ENCODE measurements at regions not wholly inside any gene's neighbourhood (a gene's known extent, or its start where the extent isn't known, plus 50 kb on each side); places are given as distances from the start of the nearest gene placed in this dataset.

- H2AFZ ChIP-seq (ENCODE audit: low read length), result no peak overlapping the region
- no CpG with 5 or more reads among the region's 3 CpGs for WGBS, 2 donors (ENCODE audit: extremely low coverage in 2 of 2, insufficient read length in 2 of 2, insufficient replicate concordance in 1 of 2)
- H3K27me3 ChIP-seq (ENCODE audit: control insufficient read depth in 3 of 3, insufficient read depth in 3 of 3, low read depth in 1 of 3, low read length in 3 of 3), result no peaks in the 10 kb centered on the region
- H3K4me1 ChIP-seq (ENCODE audit: control insufficient read depth in 2 of 2, insufficient read depth in 1 of 2, low read depth in 1 of 2, low read length in 2 of 2), result no peaks in the 10 kb centered on the region
- no peak overlapping the region for H3K4me2 ChIP-seq (ENCODE audit: insufficient read depth, low read length, poor library complexity, severe bottlenecking)
- no peak overlapping the region for H3K14ac ChIP-seq (ENCODE audit: low read length)
- DNase-seq (ENCODE audit: low spot score), result no peak
- H4K8ac ChIP-seq (ENCODE audit: low read depth, low read length), result no peak overlapping the region
- no peak overlapping the region for H3K18ac ChIP-seq (ENCODE audit: low read length)
- no peaks in the 10 kb centered on the region for H3K36me3 ChIP-seq (replicated peaks in 1 of 2; ENCODE audit: control insufficient read depth in 2 of 2, insufficient read depth in 2 of 2, low read length in 2 of 2)
- no peaks in the 10 kb centered on the region for H3K79me1 ChIP-seq (ENCODE audit: low read depth, low read length)
- H2AK5ac ChIP-seq (ENCODE audit: low read depth, low read length), result no peak overlapping the region
- no peak overlapping the region for H2BK15ac ChIP-seq (ENCODE audit: low read length)
- peaks cover 0 to 2% of the 10 kb centered on the region in 2 donors for H3K9me3 ChIP-seq (replicated peaks in 1 of 2; ENCODE audit: control insufficient read depth in 2 of 2, insufficient read depth in 1 of 2, low read depth in 1 of 2, low read length in 2 of 2)
- H3K4me3 ChIP-seq (ENCODE audit: low read length in 2 of 2), result no peak overlapping the region
- H2BK12ac ChIP-seq (ENCODE audit: low read length), result no peak overlapping the region
- H2BK5ac ChIP-seq (ENCODE audit: low read length), result no peak overlapping the region
- no peak overlapping the region for H3K9ac ChIP-seq (ENCODE audit: low read depth, low read length, poor library complexity)
- H3K23ac ChIP-seq (ENCODE audit: low read depth, low read length, poor library complexity), result no peak overlapping the region
- no peak overlapping the region for H4K91ac ChIP-seq (ENCODE audit: low read depth, low read length, poor library complexity)
- H3K27ac ChIP-seq (replicated peaks; ENCODE audit: low read length), result no peak overlapping the region
- H2BK120ac ChIP-seq (ENCODE audit: low read depth, low read length), result no peak overlapping the region
- H3K4ac ChIP-seq (ENCODE audit: low read length), result no peak overlapping the region
These were observed 210.0 kb downstream of the QDPR start for GRCh38 chr4:17301869-17302268.

DNA sequence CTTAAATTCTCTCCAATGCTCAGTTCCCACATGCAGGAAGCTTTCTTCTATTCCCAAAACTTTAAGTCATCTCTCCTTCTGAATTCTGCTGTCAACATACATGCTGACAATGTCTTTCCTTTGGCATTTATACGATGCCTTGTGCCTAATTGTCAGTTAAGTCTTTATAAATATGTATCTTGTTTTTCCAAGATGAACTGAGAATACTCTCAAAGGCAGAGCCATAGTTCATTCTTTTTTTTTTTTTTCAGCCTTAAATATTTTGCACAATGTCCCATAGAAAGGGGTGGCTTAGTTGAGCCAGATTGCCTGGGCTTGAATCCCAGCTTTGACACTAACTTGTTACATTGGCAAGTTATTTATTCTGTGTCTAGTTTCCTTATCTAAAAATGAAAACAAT lies 210.6 kb downstream of the QDPR start:
- H3K18ac ChIP-seq (ENCODE audit: low read length), result no peak overlapping the region
- no peak overlapping the region for H3K14ac ChIP-seq (ENCODE audit: low read length)
- no peaks in the 10 kb centered on the region for H3K36me3 ChIP-seq (replicated peaks in 1 of 2; ENCODE audit: control insufficient read depth in 2 of 2, insufficient read depth in 2 of 2, low read length in 2 of 2)
- no peak overlapping the region for H3K27ac ChIP-seq (replicated peaks; ENCODE audit: low read length)
- no peak overlapping the region for H4K91ac ChIP-seq (ENCODE audit: low read depth, low read length, poor library complexity)
- no peak overlapping the region for H3K4me2 ChIP-seq (ENCODE audit: insufficient read depth, low read length, poor library complexity, severe bottlenecking)
- H2BK5ac ChIP-seq (ENCODE audit: low read length), result no peak overlapping the region
- H2BK15ac ChIP-seq (ENCODE audit: low read length), result no peak overlapping the region
- H3K79me1 ChIP-seq (ENCODE audit: low read depth, low read length), result no peaks in the 10 kb centered on the region
- no peaks in the 10 kb centered on the region for H3K27me3 ChIP-seq (ENCODE audit: control insufficient read depth in 3 of 3, insufficient read depth in 3 of 3, low read depth in 1 of 3, low read length in 3 of 3)
- no peak overlapping the region for H2AFZ ChIP-seq (ENCODE audit: low read length)
- H3K9me3 ChIP-seq (replicated peaks in 1 of 2; ENCODE audit: control insufficient read depth in 2 of 2, insufficient read depth in 1 of 2, low read depth in 1 of 2, low read length in 2 of 2), result peaks cover 0 to 2% of the 10 kb centered on the region in 2 donors
- no peak overlapping the region for H3K23ac ChIP-seq (ENCODE audit: low read depth, low read length, poor library complexity)
- H2AK5ac ChIP-seq (ENCODE audit: low read depth, low read length), result no peak overlapping the region
- WGBS, 2 donors (ENCODE audit: extremely low coverage in 2 of 2, insufficient read length in 2 of 2, insufficient replicate concordance in 1 of 2), result no CpG with 5 or more reads among the region's 1 CpG
- no peaks in the 10 kb centered on the region for H3K4me1 ChIP-seq (ENCODE audit: control insufficient read depth in 2 of 2, insufficient read depth in 1 of 2, low read depth in 1 of 2, low read length in 2 of 2)
- H4K8ac ChIP-seq (ENCODE audit: low read depth, low read length), result no peak overlapping the region
- no peak overlapping the region for H2BK120ac ChIP-seq (ENCODE audit: low read depth, low read length)
- H3K4ac ChIP-seq (ENCODE audit: low read length), result no peak overlapping the region
- no peak overlapping the region for H3K9ac ChIP-seq (ENCODE audit: low read depth, low read length, poor library complexity)
- H2BK12ac ChIP-seq (ENCODE audit: low read length), result no peak overlapping the region
- DNase-seq (ENCODE audit: low spot score), result no peak
- H3K4me3 ChIP-seq (ENCODE audit: low read length in 2 of 2), result no peak overlapping the region

- H3K18ac ChIP-seq (ENCODE audit: low read length), result no peak overlapping the region
- H3K9me3 ChIP-seq (replicated peaks in 1 of 2; ENCODE audit: control insufficient read depth in 2 of 2, insufficient read depth in 1 of 2, low read depth in 1 of 2, low read length in 2 of 2), result no peaks in the 10 kb centered on the region
- no peak overlapping the region for H3K4ac ChIP-seq (ENCODE audit: low read length)
- H2AK5ac ChIP-seq (ENCODE audit: low read depth, low read length), result no peak overlapping the region
- H2BK120ac ChIP-seq (ENCODE audit: low read depth, low read length), result no peak overlapping the region
- no peaks in the 10 kb centered on the region for H3K27me3 ChIP-seq (ENCODE audit: control insufficient read depth in 3 of 3, insufficient read depth in 3 of 3, low read depth in 1 of 3, low read length in 3 of 3)
- DNase-seq (ENCODE audit: low spot score), result no peak
- no peak overlapping the region for H3K4me2 ChIP-seq (ENCODE audit: insufficient read depth, low read length, poor library complexity, severe bottlenecking)
- no peak overlapping the region for H4K8ac ChIP-seq (ENCODE audit: low read depth, low read length)
- H3K36me3 ChIP-seq (replicated peaks in 1 of 2; ENCODE audit: control insufficient read depth in 2 of 2, insufficient read depth in 2 of 2, low read length in 2 of 2), result no peaks in the 10 kb centered on the region
- H3K4me1 ChIP-seq (ENCODE audit: control insufficient read depth in 2 of 2, insufficient read depth in 1 of 2, low read depth in 1 of 2, low read length in 2 of 2), result no peaks in the 10 kb centered on the region
- no peak overlapping the region for H3K27ac ChIP-seq (replicated peaks; ENCODE audit: low read length)
- H3K14ac ChIP-seq (ENCODE audit: low read length), result no peak overlapping the region
- no peak overlapping the region for H3K9ac ChIP-seq (ENCODE audit: low read depth, low read length, poor library complexity)
- no peak overlapping the region for H2BK15ac ChIP-seq (ENCODE audit: low read length)
- H3K23ac ChIP-seq (ENCODE audit: low read depth, low read length, poor library complexity), result no peak overlapping the region
- no peaks in the 10 kb centered on the region for H3K79me1 ChIP-seq (ENCODE audit: low read depth, low read length)
- no peak overlapping the region for H2BK12ac ChIP-seq (ENCODE audit: low read length)
- no peak overlapping the region for H4K91ac ChIP-seq (ENCODE audit: low read depth, low read length, poor library complexity)
- H2AFZ ChIP-seq (ENCODE audit: low read length), result no peak overlapping the region
- H3K4me3 ChIP-seq (ENCODE audit: low read length in 2 of 2), result no peak overlapping the region
- no CpG with 5 or more reads among the region's 8 CpGs for WGBS, 2 donors (ENCODE audit: extremely low coverage in 2 of 2, insufficient read length in 2 of 2, insufficient replicate concordance in 1 of 2)
- no peak overlapping the region for H2BK5ac ChIP-seq (ENCODE audit: low read length)
These were observed 214.7 kb downstream of the QDPR start for GRCh38 chr4:17296921-17297890.

DNA sequence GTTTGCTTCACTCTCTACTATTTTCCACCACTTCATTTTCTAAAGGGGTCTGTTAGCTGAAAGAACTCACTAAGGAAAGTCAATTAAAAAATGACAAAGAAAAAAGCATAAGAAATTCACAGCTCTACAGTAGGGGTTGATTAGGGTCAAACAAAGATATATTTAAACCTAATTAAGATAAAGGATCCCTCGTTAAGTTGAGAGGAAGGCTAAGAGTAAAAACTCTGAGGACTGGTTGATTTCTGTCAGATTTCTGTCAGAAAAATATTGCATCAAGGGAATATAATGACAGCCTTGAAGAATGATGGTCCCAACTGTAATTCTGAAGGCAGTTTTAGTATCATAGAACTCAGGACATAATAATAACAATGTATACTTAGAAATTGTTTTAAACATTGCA lies 218.0 kb downstream of the QDPR start:
- Histone ChIP-seq H4K8ac (ENCODE audit: low read depth, low read length) (no peak overlapping the region), H3K27me3 (ENCODE audit: control insufficient read depth in 3 of 3, insufficient read depth in 3 of 3, low read depth in 1 of 3, low read length in 3 of 3) (no peaks in the 10 kb centered on the region), H3K9ac (ENCODE audit: low read depth, low read length, poor library complexity) (no peak overlapping the region), H2BK120ac (ENCODE audit: low read depth, low read length) (no peak overlapping the region), H3K4me2 (ENCODE audit: insufficient read depth, low read length, poor library complexity, severe bottlenecking) (no peak overlapping the region), H2AK5ac (ENCODE audit: low read depth, low read length) (no peak overlapping the region), H3K27ac (replicated peaks; ENCODE audit: low read length) (no peak overlapping the region), H3K14ac (ENCODE audit: low read length) (no peak overlapping the region), H2AFZ (ENCODE audit: low read length) (no peak overlapping the region), H2BK12ac (ENCODE audit: low read length) (no peak overlapping the region), H2BK15ac (ENCODE audit: low read length) (no peak overlapping the region), H3K9me3 (replicated peaks in 1 of 2; ENCODE audit: control insufficient read depth in 2 of 2, insufficient read depth in 1 of 2, low read depth in 1 of 2, low read length in 2 of 2) (no peaks in the 10 kb centered on the region), H3K36me3 (replicated peaks in 1 of 2; ENCODE audit: control insufficient read depth in 2 of 2, insufficient read depth in 2 of 2, low read length in 2 of 2) (no peaks in the 10 kb centered on the region), H3K23ac (ENCODE audit: low read depth, low read length, poor library complexity) (no peak overlapping the region), H4K91ac (ENCODE audit: low read depth, low read length, poor library complexity) (no peak overlapping the region), H3K18ac (ENCODE audit: low read length) (no peak overlapping the region), H3K4ac (ENCODE audit: low read length) (no peak overlapping the region), H2BK5ac (ENCODE audit: low read length) (no peak overlapping the region), H3K4me1 (ENCODE audit: control insufficient read depth in 2 of 2, insufficient read depth in 1 of 2, low read depth in 1 of 2, low read length in 2 of 2) (no peaks in the 10 kb centered on the region), H3K4me3 (ENCODE audit: low read length in 2 of 2) (no peak overlapping the region), H3K79me1 (ENCODE audit: low read depth, low read length) (no peaks in the 10 kb centered on the region)
- no CpG with 5 or more reads among the region's 1 CpG for WGBS, 2 donors (ENCODE audit: extremely low coverage in 2 of 2, insufficient read length in 2 of 2, insufficient replicate concordance in 1 of 2)
- no peak for DNase-seq (ENCODE audit: low spot score)

Measured in neuronal stem cell (in vitro differentiated cells).